Psoas muscle (tissue), 7 donors: ENCODE measurements at regions not wholly inside any gene's neighbourhood (a gene's known extent, or its start where the extent isn't known, plus 50 kb on each side); places are given as distances from the start of the nearest gene placed in this dataset.

Experiments used
- ATAC-seq, 4 donors: fragments of 200-7000 bp; cut with Tn5 transposase; one replicate each; pipeline ENCODE4 v1.9.1; 2020; ENCODE audit warnings: moderate library complexity in 3 of 4, mild to moderate bottlenecking in 2 of 4
- DNase-seq, 2 donors: peaks; one replicate each; pipeline ENCODE4 v3.0.0-alpha.2; 2020
- H3K27ac ChIP-seq: fragments of 200-600 bp; one replicate; pipeline ENCODE4 v1.8.0; 2022
- H3K27me3 ChIP-seq, 3 donors: fragments of 200-600 bp in 1 of 3; one replicate each; pipeline versions ENCODE4 v1.6.1 to v1.8.0; 2013 to 2022; ENCODE audit warnings: low read length in 2 of 3, mild to moderate bottlenecking in 2 of 3, moderate library complexity in 1 of 3; ENCODE audit not compliant: insufficient read depth in 3 of 3
- H3K36me3 ChIP-seq, 2 donors: fragments of 200-600 bp in 1 of 2; one replicate each; pipeline versions ENCODE4 v1.6.1 to v1.8.0; 2013 to 2022; ENCODE audit warnings: low read depth in 1 of 2, mild to moderate bottlenecking in 1 of 2, moderate library complexity in 1 of 2; ENCODE audit not compliant: insufficient read depth in 1 of 2
- H3K4me1 ChIP-seq: fragments of 200-600 bp; one replicate; pipeline ENCODE4 v1.8.0; 2022
- H3K4me3 ChIP-seq: fragments of 200-600 bp; one replicate; pipeline ENCODE4 v1.8.0; 2022; ENCODE audit warnings: mild to moderate bottlenecking
- H3K9me3 ChIP-seq: fragments of 200-600 bp; one replicate; pipeline ENCODE4 v1.8.0; 2022
- CTCF ChIP-seq: fragments of 200-600 bp; IDR thresholded peaks from one replicate; pipeline ENCODE4 v1.8.0; 2022; ENCODE audit warnings: antibody characterized with exemption
- WGBS, 3 donors: extraction: QIAGEN DNeasy Blood & Tissue Kit; methylation state at CpG; one replicate each; pipeline versions ENCODE4 v1.1.6 to v1.1.7; 2013; 5-methylcytosine and 5-hydroxymethylcytosine counted together
- intact Hi-C, 2 donors: fragments of 100-400 bp; cut with DNase I; formaldehyde crosslinking; loops; one replicate each; pipeline versions ENCODE4 v1.11.0 to v1.14.2; 2022
- donor health status: healthy with polysubstance abuse.
- donor health status: DM: no; HTN: no; CAD: no; lungs with moderate emphysema.
- donor health status: Bipolar disorder and iron deficiency.
- donor health status: healthy.
- donor health status: DM: yes; HTN: yes; CAD: no.
- donor health status: DM: no; HTN: no; CAD: no.
- donor health status: DM: yes; HTN: yes; CAD: no.

- intact Hi-C loops: no loop called here
- no peaks in the 10 kb centered on the region for H3K9me3 ChIP-seq
- WGBS, 3 donors: 82 to 90% (median 86%) methylated on average over 10 of the region's 10 CpGs
- no peak for TF ChIP-seq CTCF
- H3K4me3 ChIP-seq: no peak overlapping the region
- DNase-seq (peak in 1 of 2 donors; percentile 3), ATAC-seq (no peak)
- H3K27me3 ChIP-seq: no peaks in the 10 kb centered on the region
- H3K36me3 ChIP-seq: no peaks in the 10 kb centered on the region
- H3K4me1 ChIP-seq: peaks cover 4% of the 10 kb centered on the region
- no peak overlapping the region for H3K27ac ChIP-seq
These were observed 56.4 kb upstream of the HAAO start for GRCh38 chr2:42848726-42849290.

- no peak overlapping the region for H3K4me3 ChIP-seq
- no peak for DNase-seq
- intact Hi-C loops: no loop called here
- H3K4me1 ChIP-seq: peaks cover 4% of the 10 kb centered on the region
- no peaks in the 10 kb centered on the region for H3K27me3 ChIP-seq
- no peak for TF ChIP-seq CTCF
- WGBS, 3 donors: 39 to 56% (median 50%) methylated on average over 1 of the region's 1 CpG
- no peak for ATAC-seq
- H3K9me3 ChIP-seq: no peaks in the 10 kb centered on the region
- no peaks in the 10 kb centered on the region for H3K36me3 ChIP-seq
- no peak overlapping the region for H3K27ac ChIP-seq
These were observed 55.9 kb upstream of the HAAO start for GRCh38 chr2:42848265-42848664.

GRCh38 chr2:42847596-42848151, 55.3 kb upstream of the HAAO start:
- intact Hi-C loops: no loop called here
- ATAC-seq: no peak
- Histone ChIP-seq H3K4me1 (peaks cover 4% of the 10 kb centered on the region), H3K27me3 (no peaks in the 10 kb centered on the region), H3K4me3 (no peak overlapping the region), H3K36me3 (no peaks in the 10 kb centered on the region), H3K27ac (no peak overlapping the region), H3K9me3 (no peaks in the 10 kb centered on the region)
- no peak for DNase-seq
- WGBS, 3 donors: 91 to 95% (median 94%) methylated on average over 9 of the region's 9 CpGs
- TF ChIP-seq CTCF: no peak

GRCh38 chr2:42846932-42847595, 54.7 kb upstream of the HAAO start:
- WGBS, 3 donors: 92 to 94% (median 93%) methylated on average over 9 of the region's 9 CpGs
- TF ChIP-seq CTCF: no peak
- no peak overlapping the region for H3K4me3 ChIP-seq
- no peaks in the 10 kb centered on the region for H3K9me3 ChIP-seq
- intact Hi-C loops: no loop called here
- no peak overlapping the region for H3K27ac ChIP-seq
- H3K4me1 ChIP-seq: peaks cover 4% of the 10 kb centered on the region
- DNase-seq (no peak), ATAC-seq (no peak)
- H3K27me3 ChIP-seq: no peaks in the 10 kb centered on the region
- H3K36me3 ChIP-seq: no peaks in the 10 kb centered on the region
